HG02970 (cell line): ENCODE measurements at regions not wholly inside any gene's neighbourhood (a gene's known extent, or its start where the extent isn't known, plus 50 kb on each side); places are given as distances from the start of the nearest gene placed in this dataset.

Source experiments
- ATAC-seq: cut with Tn5 transposase; IDR thresholded peaks from one replicate; pipeline ENCODE4 v1.9.1; 2021; ENCODE audit warnings: mild to moderate bottlenecking, moderate library complexity, moderate number of reproducible peaks; ENCODE audit not compliant: unreplicated experiment, low FRiP score

DNA sequence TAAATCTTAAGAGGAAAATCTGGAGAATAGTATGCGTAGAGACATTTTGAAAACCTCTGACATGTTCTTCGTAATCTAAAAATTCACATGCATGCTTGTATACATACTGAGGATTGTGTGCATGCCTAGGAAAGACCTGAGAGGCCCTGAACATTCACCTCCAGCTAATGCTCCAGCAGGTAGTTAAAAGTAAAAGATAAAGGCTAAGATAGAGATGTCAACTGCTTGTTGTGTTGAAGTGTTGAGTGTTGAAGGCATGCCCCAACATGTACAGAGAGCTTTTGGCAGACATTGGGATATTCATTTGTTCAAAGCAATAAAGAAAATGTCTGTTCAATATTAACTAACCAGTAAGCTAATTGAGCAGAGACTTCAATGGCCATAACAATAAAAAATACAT is 118.6 kb upstream of the SYT1 start:
- no peak for ATAC-seq

DNA sequence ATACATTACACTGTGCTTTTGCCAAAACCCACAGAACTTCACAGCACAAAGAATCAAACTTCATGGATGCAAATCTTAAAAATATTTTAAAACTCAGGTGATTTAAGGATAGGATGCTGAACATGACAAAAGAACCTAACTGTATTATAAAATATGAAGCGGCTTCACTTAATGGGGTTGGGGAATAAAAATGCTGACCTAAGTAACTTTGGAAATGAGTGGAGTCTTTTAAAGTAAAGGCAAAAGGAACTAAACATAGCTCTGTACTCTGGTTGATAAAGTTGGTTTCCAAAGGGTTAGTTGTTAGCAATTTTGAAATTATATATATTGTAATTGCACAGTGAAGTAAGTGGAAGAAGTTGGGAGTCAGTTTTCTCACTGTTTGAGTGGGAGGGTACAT is 111.5 kb upstream of the SYT1 start:
- no peak for ATAC-seq

DNA sequence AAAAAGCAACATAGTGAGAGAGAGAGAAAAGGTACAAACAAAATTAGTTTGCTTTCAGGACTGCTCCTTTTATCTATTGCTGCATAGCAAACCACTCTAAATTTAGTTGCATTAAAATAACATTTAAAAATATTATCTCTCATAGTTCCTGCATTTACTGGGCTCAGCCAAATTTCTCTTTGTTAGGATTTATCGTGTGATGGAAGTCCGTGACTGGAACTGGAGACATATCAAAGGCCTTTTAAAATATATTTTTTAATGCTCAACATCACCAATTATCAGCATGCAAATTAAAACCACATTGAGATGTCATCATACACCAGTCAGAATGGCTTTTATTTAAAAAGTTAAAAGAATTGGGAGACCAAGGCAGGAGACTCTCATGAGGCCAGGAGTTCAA is 107.6 kb upstream of the SYT1 start:
- ATAC-seq, result no peak

DNA sequence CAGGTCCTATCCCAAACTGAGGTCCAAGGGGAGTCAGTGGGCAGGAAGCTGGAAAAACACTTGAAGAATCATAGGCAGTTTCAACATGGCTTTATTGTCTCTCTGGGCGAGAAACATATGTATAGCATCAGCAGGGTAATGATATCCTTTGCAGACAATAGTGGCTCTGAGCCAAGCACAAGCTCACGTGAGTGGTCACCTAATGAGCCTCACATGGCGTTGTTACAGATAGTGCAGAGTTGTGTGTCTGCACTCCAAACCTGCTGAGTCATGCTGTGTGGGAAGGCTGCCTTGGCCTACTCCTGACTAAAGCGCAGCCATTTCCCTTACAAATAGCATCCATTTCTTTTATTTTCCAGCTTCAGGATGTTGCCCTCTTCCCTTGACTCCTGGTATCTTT is 105.2 kb upstream of the SYT1 start:
- ATAC-seq, result no peak

DNA sequence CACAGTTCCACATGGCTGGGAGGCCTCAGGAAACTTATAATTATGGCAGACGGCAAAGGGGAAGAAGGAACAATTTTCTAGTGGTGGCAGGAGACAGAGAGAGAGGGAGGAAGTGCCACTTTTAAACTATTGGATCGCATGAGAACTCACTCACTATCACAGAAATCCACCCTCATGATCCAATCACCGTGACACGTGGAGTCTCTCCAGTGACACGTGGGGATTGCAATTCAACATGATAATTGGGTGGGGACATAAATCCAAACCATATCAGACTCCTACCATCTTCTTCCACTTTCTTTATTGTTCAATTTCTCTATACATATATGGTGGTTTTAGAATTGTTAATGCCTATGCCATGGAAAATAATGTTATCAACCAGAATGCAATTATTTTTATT is 103.7 kb upstream of the SYT1 start:
- no peak for ATAC-seq

DNA sequence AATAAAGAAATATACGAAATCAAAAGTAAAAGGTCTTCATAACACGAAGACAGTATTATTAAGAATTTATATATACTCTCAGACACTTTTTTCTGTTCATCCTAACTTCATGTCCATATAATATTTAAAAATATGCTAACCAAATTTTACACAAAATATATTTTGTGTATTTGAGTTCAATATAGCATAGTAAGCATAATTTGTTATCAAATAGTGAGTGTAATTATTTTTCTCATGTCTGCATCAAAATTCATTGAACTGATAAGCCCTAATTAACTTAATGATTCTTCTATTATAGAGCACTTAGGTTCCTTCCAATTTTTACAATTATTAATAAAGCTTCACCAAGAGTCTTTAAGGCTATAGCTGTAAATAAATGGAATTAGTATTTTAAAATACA is 99.7 kb upstream of the SYT1 start:
- ATAC-seq, result no peak

DNA sequence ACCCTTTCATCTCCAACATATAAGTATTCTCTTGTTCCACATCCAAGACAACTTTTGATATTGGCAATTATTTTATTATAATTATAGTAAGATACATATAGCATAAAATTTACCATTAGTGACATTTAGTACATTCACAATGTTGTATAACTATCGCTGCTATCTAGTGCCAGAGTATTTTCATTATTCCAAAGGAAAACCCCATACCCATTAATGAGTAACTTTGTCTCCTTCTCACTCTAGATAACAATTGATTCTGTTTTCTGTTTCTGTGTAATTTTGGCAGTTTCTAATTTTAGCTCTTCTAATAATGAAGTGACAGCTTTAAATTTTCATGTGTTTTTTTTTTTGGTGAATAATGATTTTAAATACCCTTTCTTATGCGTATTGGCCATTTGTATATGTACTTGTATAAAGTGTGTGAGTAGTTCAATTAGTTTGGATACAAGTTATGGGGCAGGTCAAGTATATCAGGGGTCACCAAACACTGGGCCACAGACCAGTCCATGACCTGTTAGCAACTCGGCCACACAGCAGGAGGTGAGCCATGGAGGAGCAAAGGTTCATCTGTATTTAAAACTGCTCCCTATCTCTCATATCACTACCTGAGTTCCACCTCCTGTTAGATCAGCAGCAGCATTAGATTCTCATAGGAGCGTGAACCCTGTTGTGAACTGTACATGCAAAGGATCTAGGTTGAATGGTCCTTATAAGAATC is 97.2 kb upstream of the SYT1 start:
- no peak for ATAC-seq

DNA sequence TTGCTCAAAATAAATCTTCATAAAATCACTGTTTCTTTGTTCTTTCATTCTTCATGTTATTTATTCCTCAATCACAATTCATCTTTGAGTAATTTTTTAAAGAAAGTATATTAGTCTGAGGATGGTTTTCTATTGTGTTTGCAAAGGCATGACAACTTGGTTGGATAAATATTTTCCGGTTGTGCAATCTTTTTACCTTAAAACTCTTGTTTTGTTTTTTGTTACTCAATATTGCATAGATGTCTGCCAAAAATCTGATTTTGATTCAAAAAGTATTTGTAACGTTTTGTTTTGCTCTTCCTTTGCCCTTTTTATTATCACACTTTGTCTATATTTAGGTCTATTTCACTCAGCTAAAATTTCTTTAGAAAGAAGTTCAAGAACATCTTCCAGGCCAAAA is 86.2 kb upstream of the SYT1 start:
- ATAC-seq, result no peak

DNA sequence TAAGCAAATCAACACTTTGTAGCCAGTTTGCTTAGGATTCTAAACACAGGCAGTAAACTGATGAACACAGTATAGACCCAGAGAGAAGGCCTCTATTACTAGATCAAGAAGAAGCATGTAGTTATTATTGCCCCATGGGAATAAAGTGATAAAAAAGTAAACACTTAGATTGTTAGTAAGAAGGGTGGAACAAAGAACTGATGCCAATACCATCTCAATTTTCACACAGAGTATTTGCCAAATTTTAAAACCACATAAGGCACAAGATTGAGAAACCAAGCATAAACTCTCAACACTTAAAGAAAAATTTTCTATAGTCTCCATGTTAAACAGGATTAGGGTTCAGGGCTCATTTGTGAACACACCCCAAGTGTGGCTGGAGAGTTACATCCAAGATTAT is 77.0 kb upstream of the SYT1 start:
- ATAC-seq, result no peak

DNA sequence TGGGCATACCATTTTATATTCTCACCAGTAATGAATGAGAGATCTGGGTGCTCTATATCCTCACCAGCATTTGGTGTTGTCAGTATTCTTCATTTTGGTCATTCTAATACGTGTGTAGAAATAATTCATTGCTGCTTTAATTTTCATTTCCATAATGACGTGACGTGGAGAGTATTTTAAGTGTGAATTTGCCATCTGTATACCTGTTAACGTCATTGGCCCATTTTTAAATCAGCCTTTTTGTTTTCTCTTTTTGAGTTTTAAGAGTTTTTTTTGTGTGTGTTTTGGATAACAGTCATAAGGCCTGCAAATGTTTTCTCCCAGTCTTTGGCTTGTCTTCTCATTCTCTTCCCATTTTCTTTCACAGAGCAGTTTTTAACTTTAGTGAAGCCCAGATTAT is 74.4 kb upstream of the SYT1 start:
- no peak for ATAC-seq

DNA sequence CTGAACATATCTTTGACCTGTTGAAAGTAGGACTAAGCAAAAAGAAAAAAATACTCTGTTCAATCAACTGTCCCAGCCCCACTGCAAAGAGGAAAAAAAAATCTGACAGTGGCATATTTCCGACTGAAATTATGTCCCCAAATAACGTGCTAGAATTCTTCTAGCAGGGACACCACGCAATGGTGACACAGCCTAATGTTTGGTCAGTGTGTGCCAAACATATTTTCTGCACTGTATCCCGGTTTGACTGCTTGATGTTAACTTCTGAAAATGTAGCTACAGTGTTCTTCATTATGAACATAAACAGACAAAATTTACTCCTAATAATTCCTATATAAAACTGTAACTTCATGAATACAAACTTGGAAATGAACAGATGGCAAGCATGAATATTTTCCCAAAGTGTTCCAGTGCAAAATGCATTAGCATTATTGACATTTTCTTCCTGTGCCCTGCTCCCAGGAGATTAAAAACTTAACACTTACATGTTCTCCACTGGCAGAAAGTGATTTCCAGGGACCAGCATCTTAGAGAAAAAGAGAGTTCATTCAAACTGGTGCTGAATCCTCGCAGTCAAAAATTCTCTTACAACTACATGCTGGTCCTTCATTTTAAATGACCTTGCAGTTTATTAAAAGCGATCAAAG is 72.4 kb upstream of the SYT1 start:
- ATAC-seq, result no peak

DNA sequence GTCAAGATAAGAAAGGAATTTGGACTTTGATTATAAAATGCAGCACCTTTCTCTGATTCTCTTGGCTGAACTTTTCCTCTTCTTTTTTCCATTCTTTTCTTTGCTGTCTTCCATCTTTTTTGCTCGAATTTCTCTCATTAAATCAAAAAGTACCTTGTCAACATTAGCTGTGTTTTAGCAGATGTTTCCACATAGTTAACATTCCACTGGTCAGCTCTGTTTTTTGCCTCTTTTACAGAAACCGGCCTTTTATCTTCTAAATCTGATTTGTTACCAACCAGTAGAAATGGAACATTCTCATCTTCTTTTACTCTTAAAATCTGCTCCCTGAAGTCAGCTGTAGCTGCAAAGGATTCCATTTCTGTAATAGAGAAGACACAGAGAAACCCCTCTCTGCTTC is 71.1 kb upstream of the SYT1 start:
- ATAC-seq, result no peak

DNA sequence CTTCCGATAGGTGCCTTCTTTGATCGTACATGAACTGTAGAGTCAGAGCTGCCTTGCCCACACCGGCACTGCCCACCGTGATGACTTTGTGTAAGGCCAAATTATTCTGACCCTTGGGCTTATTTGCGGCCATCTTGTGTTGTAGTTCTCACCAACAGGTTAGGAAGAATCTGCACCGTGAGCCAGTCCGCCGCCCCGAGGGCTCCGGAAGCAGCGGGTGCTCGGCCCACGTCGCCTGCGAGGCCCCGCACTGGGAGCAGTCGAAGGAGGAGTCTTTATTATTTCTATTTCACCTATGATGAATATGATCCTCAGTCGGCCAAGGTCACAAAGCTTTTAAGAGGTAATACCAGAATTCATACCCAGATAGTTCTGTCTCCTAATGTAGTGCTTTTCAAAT is 70.6 kb upstream of the SYT1 start:
- no peak for ATAC-seq

DNA sequence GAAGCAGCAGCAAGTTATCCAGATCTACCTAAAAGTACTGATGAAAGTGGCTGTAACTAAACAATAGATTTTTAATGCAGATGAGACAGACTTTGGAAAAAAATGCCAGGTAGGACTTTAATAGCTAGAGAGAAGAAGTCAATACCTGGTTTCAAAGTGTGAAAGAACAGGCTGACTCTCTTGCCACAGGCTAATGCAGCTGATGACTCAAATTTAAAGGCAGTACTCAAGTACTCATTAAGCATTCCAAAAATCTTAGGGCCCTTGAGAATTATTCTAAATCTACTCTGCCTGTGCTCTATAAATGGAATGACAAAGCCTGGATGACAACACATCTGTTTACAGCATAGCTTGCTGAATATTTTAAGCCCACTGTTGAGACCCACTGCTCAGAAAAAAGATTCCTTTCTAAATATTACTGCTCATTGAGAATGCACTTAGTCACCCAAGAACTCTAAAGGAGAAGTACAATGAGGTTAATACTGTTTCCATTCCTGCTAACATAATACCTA is 68.6 kb upstream of the SYT1 start:
- ATAC-seq, result no peak

DNA sequence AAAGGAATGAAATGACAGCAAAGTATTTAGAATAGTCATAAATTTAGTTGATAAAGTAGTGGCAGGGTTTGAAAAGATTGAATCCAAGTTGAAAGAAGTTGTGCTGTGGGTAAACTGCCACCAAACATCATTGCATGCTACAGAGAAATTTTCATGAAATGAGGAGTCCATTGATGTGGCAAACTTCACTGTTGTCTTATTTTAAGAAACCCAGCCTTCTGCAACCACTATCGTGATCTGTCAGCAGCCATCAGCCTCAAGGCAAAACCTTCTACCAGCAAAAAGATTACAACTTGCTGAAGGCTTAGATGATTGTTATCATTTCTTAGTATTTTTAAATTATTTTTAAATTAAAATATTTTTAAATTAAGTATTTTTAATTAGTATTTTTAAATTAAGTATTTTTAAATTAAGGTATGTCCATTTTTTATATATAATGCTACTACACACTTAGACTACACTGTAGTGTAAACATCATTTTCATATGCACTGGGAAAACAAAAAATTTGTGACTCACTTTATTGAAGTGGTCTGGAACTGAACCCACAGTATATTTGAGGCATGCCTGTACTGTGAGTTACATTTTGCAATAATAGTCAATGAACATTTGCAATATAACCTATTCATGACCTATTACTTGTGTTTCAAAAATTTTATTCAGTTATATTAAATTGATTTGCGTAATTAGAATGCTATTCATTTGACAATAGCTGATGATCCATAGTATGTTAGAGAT is 67.2 kb upstream of the SYT1 start:
- no peak for ATAC-seq

DNA sequence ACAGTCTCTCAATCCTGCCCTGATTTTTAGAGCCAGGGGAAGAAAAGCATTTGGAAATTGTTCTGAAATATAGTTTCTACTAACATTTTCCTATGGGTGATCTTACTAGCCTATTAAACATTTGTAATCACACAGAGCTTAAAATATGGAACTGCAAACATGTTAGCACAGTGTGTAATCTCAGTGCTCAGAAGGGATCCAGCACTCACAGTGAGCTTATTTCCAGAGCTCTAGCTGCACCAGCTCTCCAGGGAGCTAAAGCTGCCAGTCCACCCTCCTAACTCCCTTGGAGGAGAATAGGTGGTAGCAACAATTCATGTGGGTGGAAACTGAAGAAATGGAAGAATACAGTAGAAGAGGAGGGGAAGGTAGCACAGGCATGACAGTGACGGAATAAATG is 64.9 kb upstream of the SYT1 start:
- ATAC-seq, result no peak

DNA sequence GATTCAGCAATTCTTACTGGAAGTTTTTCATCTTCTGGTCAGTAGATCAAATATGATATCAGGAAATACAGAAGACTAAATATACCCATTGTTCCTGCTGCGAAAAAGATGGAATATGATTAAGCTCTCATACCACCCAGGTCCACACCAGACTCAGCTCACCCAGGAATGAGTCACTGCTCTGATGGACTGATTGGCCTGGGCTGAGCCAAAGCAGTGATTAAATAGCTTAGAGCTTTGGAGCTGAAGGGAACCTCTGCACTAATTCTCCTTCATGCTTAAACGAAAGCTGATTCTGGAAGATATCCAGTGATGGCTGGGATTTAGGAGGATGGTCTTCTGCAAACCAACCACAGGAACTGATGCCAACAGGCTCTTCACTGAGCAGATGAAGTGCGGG is 62.0 kb upstream of the SYT1 start:
- ATAC-seq, result no peak

DNA sequence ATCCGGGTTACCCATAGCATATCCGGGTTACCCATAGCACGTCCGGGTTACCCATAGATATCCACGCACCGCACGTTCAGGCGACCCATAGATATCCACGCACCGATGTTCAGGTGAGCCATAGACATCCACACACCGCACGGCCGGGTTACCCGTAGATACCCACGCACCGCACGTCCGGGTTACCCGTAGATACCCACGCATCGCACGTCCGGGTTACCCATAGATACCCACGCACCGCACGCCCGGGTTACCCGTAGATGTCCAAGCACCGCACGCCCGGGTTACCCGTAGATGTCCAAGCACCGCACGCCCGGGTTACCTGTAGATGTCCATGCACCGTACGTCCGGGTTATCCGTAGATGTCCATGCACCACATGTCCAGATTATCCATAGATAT is 60.3 kb upstream of the SYT1 start:
- no peak for ATAC-seq
